HCT116 (cell line): ENCODE measurements at regions not wholly inside any gene's neighbourhood (a gene's known extent, or its start where the extent isn't known, plus 50 kb on each side); places are given as distances from the start of the nearest gene placed in this dataset.

Experiments
- CEBPB ChIP-seq: IDR thresholded peaks from 2 replicates; pipeline ENCODE4 v1.6.1; 2012; ENCODE audit warnings: low read depth
- POLR2AphosphoS5 ChIP-seq: IDR thresholded peaks from 2 replicates; pipeline ENCODE4 v1.6.1; 2011; ENCODE audit warnings: mild to moderate bottlenecking, low read depth, low read length, moderate library complexity
- SIN3A ChIP-seq: IDR thresholded peaks from 2 replicates; pipeline ENCODE4 v1.6.1; 2012; ENCODE audit warnings: low read depth
- ZNF274 ChIP-seq: fragments of 200-500 bp; sonication (Bioruptor generic); IDR thresholded peaks from 2 replicates; pipeline ENCODE4 v1.6.1; 2014; ENCODE audit warnings: mild to moderate bottlenecking, low read depth, low read length, inconsistent platforms
- TF ChIP-seq, protein P1 (sequence below): IDR thresholded peaks from 2 replicates; pipeline ENCODE4 v1.6.1; 2012; ENCODE audit warnings: low read depth
- TF ChIP-seq, protein P2 (sequence below), 3 experiments: fragments of 200-600 bp in 1 of 3; sonication (generic) in 1 of 3; IDR thresholded peaks in 2 of 3; conservative IDR thresholded peaks in 1 of 3; 2 replicates each; pipeline ENCODE4 v1.5.1; 2012 to 2017; ENCODE audit warnings: low read depth in 2 of 3, low read length in 2 of 3, antibody characterized with exemption in 1 of 3, borderline replicate concordance in 1 of 3, control low read depth in 1 of 3, mild to moderate bottlenecking in 1 of 3, mixed read lengths in 1 of 3, mixed run types in 1 of 3, moderate library complexity in 1 of 3; ENCODE audit not compliant: insufficient read depth in 1 of 3
- TF ChIP-seq, protein P3 (sequence below): IDR thresholded peaks from 2 replicates; pipeline ENCODE4 v1.6.1; 2011; ENCODE audit warnings: mild to moderate bottlenecking, low read length, moderate library complexity; ENCODE audit not compliant: insufficient replicate concordance; ENCODE audit errors: extremely low read depth

DNA sequence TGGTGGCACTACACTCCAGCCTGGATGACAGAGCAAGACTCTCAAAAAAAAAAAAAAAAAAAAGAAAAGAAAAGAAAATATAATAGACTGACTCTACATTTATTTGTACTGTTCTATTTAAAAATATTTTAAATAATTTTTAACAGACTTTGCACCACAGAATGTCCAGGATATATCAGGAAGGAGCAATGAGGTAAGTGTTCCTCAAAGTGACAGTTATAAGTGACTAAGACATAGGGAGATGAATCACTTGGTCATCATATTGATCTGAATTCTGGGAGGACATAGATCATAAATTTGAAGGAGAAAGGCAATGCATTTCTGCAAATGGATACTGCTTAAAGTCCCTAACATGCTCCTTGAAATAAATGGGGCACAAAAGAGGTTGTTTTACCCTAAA is 221.5 kb downstream of the KCNC2 start:
- TF ChIP-seq POLR2AphosphoS5 = no peak
- TF ChIP-seq, protein P1, sequence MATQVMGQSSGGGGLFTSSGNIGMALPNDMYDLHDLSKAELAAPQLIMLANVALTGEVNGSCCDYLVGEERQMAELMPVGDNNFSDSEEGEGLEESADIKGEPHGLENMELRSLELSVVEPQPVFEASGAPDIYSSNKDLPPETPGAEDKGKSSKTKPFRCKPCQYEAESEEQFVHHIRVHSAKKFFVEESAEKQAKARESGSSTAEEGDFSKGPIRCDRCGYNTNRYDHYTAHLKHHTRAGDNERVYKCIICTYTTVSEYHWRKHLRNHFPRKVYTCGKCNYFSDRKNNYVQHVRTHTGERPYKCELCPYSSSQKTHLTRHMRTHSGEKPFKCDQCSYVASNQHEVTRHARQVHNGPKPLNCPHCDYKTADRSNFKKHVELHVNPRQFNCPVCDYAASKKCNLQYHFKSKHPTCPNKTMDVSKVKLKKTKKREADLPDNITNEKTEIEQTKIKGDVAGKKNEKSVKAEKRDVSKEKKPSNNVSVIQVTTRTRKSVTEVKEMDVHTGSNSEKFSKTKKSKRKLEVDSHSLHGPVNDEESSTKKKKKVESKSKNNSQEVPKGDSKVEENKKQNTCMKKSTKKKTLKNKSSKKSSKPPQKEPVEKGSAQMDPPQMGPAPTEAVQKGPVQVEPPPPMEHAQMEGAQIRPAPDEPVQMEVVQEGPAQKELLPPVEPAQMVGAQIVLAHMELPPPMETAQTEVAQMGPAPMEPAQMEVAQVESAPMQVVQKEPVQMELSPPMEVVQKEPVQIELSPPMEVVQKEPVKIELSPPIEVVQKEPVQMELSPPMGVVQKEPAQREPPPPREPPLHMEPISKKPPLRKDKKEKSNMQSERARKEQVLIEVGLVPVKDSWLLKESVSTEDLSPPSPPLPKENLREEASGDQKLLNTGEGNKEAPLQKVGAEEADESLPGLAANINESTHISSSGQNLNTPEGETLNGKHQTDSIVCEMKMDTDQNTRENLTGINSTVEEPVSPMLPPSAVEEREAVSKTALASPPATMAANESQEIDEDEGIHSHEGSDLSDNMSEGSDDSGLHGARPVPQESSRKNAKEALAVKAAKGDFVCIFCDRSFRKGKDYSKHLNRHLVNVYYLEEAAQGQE = no peak
- TF ChIP-seq, protein P2, sequence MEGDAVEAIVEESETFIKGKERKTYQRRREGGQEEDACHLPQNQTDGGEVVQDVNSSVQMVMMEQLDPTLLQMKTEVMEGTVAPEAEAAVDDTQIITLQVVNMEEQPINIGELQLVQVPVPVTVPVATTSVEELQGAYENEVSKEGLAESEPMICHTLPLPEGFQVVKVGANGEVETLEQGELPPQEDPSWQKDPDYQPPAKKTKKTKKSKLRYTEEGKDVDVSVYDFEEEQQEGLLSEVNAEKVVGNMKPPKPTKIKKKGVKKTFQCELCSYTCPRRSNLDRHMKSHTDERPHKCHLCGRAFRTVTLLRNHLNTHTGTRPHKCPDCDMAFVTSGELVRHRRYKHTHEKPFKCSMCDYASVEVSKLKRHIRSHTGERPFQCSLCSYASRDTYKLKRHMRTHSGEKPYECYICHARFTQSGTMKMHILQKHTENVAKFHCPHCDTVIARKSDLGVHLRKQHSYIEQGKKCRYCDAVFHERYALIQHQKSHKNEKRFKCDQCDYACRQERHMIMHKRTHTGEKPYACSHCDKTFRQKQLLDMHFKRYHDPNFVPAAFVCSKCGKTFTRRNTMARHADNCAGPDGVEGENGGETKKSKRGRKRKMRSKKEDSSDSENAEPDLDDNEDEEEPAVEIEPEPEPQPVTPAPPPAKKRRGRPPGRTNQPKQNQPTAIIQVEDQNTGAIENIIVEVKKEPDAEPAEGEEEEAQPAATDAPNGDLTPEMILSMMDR (IDR thresholded peaks at IDR 0.05 in 2 of 3, conservative IDR thresholded peaks at IDR 0.05 in 1 of 3; ENCODE audit: borderline replicate concordance in 1 of 3, insufficient read depth in 1 of 3, low read depth in 2 of 3, low read length in 2 of 3) = no peak
- TF ChIP-seq CEBPB = no peak
- no peak for TF ChIP-seq ZNF274
- no peak for TF ChIP-seq SIN3A
- TF ChIP-seq, protein P3, sequence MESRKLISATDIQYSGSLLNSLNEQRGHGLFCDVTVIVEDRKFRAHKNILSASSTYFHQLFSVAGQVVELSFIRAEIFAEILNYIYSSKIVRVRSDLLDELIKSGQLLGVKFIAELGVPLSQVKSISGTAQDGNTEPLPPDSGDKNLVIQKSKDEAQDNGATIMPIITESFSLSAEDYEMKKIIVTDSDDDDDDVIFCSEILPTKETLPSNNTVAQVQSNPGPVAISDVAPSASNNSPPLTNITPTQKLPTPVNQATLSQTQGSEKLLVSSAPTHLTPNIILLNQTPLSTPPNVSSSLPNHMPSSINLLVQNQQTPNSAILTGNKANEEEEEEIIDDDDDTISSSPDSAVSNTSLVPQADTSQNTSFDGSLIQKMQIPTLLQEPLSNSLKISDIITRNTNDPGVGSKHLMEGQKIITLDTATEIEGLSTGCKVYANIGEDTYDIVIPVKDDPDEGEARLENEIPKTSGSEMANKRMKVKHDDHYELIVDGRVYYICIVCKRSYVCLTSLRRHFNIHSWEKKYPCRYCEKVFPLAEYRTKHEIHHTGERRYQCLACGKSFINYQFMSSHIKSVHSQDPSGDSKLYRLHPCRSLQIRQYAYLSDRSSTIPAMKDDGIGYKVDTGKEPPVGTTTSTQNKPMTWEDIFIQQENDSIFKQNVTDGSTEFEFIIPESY = no peak
